ENCODE measurements at regions not wholly inside any gene's neighbourhood (a gene's known extent, or its start where the extent isn't known, plus 50 kb on each side); places are given as distances from the start of the nearest gene placed in this dataset.
A peak's percentile ranks its signal among the peaks of the same experiment; 100 is the strongest.

GRCh38 chr1:239719642-239720258 is 333.4 kb downstream of the CHRM3 start:
- peaks cover 0 to 59% (median 7%) of the 10 kb centered on the region in 3 donors for H3K4me1 ChIP-seq
- no peaks in the 10 kb centered on the region for H3K27me3 ChIP-seq
- TF ChIP-seq POLR2AphosphoS5 (IDR thresholded peaks at IDR 0.05) (no peak), EP300 (IDR thresholded peaks at IDR 0.05) (no peak), POLR2A (IDR thresholded peaks at IDR 0.05) (no peak), CTCF (IDR thresholded peaks at IDR 0.05) (no peak)
- no peaks in the 10 kb centered on the region for H3K9me3 ChIP-seq
- no peak for ATAC-seq
- 59 to 67% methylated on average over 7 to 10 of the region's 11 CpGs for WGBS, 2 donors (ENCODE audit: low coverage in 1 of 2)
- H3K36me3 ChIP-seq, result no peaks in the 10 kb centered on the region
- H3K27ac ChIP-seq, result peak overlapping the region; percentile 32 to 73 (median 52)
- H3K4me3 ChIP-seq, result no peak overlapping the region

- H3K9me3 ChIP-seq, result no peaks in the 10 kb centered on the region
- no peaks in the 10 kb centered on the region for H3K36me3 ChIP-seq
- H3K4me1 ChIP-seq, result peaks cover 0 to 74% (median 7%) of the 10 kb centered on the region in 3 donors
- H3K27me3 ChIP-seq, result no peaks in the 10 kb centered on the region
- H3K4me3 ChIP-seq, result no peak overlapping the region
- TF ChIP-seq POLR2AphosphoS5 (IDR thresholded peaks at IDR 0.05) (no peak), CTCF (IDR thresholded peaks at IDR 0.05) (no peak), EP300 (IDR thresholded peaks at IDR 0.05) (no peak), POLR2A (IDR thresholded peaks at IDR 0.05) (no peak)
- WGBS, 2 donors (ENCODE audit: low coverage in 1 of 2), result 80 to 93% methylated on average over 1 of the region's 1 CpG
- H3K27ac ChIP-seq, result no peak overlapping the region
- ATAC-seq, result no peak
Measured at GRCh38 chr1:239722035-239722434, 335.7 kb downstream of the CHRM3 start.

DNA sequence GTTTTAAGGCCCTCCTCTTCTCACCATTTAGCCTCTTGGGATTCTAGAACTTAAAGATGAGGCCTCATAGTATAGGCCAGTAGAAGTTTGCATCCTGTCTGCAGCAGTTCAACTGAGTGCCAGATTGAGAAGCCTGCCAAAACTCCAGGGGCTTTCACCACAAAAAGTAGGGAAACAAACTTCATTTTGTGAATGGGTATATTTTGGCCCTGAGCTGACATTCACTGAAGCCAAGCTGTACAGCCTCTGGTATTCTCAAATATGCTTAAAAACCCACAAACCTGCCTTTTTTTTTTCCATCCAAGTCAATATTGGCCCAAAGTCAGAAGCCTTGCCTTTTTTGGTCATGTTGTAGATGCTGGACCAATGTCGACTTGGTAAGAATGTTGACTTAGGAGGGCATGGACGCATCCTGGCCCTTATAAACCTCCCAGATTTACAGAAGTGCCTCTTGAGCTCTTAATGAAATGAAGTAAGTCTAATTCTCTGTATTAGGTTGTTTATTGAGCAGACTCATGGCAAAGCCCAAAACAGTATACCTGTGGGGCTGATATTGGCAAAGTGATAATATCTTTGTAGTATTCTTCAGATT is 337.5 kb downstream of the CHRM3 start:
- ATAC-seq, result no peak
- no peaks in the 10 kb centered on the region for H3K9me3 ChIP-seq
- peak overlapping the region in 1 of 4 donors; percentile 3 for H3K27ac ChIP-seq
- peaks cover 0 to 68% (median 4%) of the 10 kb centered on the region in 3 donors for H3K4me1 ChIP-seq
- H3K27me3 ChIP-seq, result no peaks in the 10 kb centered on the region
- H3K36me3 ChIP-seq, result no peaks in the 10 kb centered on the region
- WGBS, 2 donors (ENCODE audit: low coverage in 1 of 2), result 94% methylated on average over 2 of the region's 2 CpGs; no CpG with 5 or more reads in 1 of the 2 donors
- no peak for TF ChIP-seq EP300 (IDR thresholded peaks at IDR 0.05)
- TF ChIP-seq POLR2AphosphoS5 (IDR thresholded peaks at IDR 0.05), result no peak
- no peak for TF ChIP-seq CTCF (IDR thresholded peaks at IDR 0.05)
- no peak for TF ChIP-seq POLR2A (IDR thresholded peaks at IDR 0.05)
- H3K4me3 ChIP-seq, result no peak overlapping the region

DNA sequence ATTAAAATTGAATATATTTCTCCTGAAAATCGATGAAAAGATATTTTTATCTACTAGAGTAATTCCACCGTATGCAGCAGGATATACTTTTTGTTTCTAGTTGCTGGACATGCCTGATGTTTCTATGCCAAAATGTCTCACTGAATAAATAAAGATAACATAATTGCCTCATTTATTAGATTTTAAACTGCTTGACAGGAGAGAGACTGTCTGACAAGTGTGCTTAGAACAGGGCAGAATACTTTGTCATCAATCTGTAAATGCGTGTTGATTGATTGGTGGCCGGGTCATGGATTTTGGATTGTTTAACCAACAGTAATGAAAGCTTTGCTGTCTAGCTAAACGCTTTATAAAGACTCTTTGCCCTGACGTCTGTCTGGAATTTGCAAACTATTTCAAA is 339.0 kb downstream of the CHRM3 start:
- TF ChIP-seq POLR2AphosphoS5 (IDR thresholded peaks at IDR 0.05) (no peak), CTCF (IDR thresholded peaks at IDR 0.05) (no peak), POLR2A (IDR thresholded peaks at IDR 0.05) (no peak), EP300 (IDR thresholded peaks at IDR 0.05) (no peak)
- H3K27me3 ChIP-seq, result no peaks in the 10 kb centered on the region
- no peaks in the 10 kb centered on the region for H3K36me3 ChIP-seq
- H3K4me3 ChIP-seq, result no peak overlapping the region
- ATAC-seq, result no peak
- peaks cover 0 to 55% (median 2%) of the 10 kb centered on the region in 3 donors for H3K4me1 ChIP-seq
- peak overlapping the region in 1 of 4 donors; percentile 61 for H3K27ac ChIP-seq
- 35 to 50% methylated on average over 6 of the region's 6 CpGs for WGBS, 2 donors (ENCODE audit: low coverage in 1 of 2)
- no peaks in the 10 kb centered on the region for H3K9me3 ChIP-seq

DNA sequence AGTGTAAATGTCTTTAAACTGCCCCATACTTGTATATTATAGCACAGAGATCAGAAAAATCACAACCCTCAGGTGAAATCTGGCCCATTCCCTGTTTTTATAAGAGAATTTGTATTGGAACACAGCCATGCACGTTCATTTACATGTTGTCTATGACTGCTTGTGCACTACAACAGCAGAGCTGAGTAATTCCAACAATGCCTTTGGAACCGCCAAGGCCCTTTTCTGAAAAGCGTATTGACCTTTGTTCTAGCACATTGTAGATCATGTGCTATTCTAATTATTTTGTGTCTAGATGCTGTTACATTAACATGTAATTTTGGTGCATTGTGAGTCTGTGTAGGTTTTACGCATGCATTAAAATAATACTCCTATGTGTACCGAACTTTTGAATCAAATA is 339.6 kb downstream of the CHRM3 start:
- ATAC-seq, result no peak
- no peaks in the 10 kb centered on the region for H3K9me3 ChIP-seq
- H3K27ac ChIP-seq, result peak overlapping the region in 1 of 4 donors; percentile 61
- TF ChIP-seq EP300 (IDR thresholded peaks at IDR 0.05) (no peak), POLR2AphosphoS5 (IDR thresholded peaks at IDR 0.05) (no peak), POLR2A (IDR thresholded peaks at IDR 0.05) (no peak), CTCF (IDR thresholded peaks at IDR 0.05) (no peak)
- H3K36me3 ChIP-seq, result no peaks in the 10 kb centered on the region
- no peaks in the 10 kb centered on the region for H3K27me3 ChIP-seq
- peaks cover 0 to 56% (median 2%) of the 10 kb centered on the region in 3 donors for H3K4me1 ChIP-seq
- 81 to 88% methylated on average over 5 of the region's 5 CpGs for WGBS, 2 donors (ENCODE audit: low coverage in 1 of 2)
- H3K4me3 ChIP-seq, result no peak overlapping the region
